Nucleus accumbens (tissue), 56 donors: ENCODE measurements at regions not wholly inside any gene's neighbourhood (a gene's known extent, or its start where the extent isn't known, plus 50 kb on each side); places are given as distances from the start of the nearest gene placed in this dataset.

Experiments
- DNase-seq, 56 donors: peaks; one replicate each; lab custom pipeline; 2025; lab: John Stamatoyannopoulos, UW

DNA sequence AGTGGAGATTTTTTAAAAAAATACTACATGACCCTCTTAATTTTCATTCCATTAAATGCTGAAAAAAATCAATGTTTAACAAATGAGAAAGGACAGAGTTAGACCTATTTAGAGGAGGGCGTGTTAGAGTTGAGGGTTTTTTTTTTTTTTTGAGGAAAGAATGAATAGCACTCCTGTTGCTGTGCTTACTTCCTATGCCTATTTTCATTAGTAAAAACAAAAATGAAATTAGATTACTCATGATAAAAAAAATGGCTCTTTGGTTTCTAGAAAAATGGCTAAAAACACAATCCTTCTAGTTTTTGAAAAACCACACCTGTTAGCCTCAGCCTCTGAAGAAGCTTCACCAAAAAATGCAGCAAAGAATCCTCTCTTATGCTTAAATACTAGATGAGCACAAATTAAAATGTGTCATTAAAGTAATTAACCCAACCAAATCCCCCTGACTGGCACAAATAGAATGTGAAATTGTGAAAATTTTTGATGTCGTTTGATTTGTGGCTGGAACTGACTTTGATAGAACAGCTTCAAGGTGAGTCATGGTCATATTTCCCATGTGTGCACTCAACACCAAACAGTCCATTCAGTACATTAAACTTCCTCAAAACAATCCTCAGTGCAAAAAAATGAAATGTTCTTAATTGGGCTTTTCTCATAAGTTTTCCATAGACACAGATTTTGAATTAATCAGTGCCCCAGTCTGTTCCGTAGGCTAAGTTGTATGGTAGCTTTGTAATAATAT, 98.0 kb downstream of the MACIR start:
- DNase-seq, result no peak

DNA sequence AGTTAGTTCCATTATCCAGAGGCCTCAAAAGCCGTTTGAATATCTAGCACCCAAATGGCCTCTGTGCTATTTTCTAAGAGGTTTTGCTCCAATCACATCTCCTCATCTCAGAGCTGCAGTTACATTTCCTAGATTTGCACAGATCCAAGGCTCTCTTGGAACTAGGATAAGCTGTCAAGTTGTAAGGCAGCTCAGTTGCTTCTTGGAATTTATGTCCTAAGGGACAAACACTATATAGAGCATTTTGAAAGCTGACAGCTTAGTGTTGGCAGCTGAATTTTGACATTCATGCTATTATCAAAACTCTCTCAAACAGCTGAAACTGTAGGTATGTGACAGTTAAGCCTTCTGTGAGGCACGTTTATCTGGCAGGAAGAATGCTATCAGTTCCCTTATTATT, 97.0 kb downstream of the MACIR start:
- no peak for DNase-seq

DNA sequence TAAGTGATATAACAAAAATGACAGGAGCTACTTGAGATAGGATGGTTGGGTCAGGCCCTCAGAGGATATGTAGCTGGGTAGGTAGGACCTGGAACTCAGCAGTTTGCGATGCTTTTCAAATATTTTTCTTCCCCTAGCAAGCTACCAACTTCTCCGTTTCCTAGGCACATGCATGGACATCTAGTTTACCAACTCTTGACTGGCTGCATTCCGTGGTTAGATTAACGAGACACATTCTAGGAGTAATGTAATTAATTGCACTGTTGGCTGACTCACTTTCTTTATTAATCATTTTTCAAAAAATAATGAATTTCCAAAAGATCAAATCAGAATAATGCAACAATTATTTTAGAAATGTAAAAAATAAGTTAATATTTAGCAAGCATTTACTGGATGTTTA, 95.9 kb downstream of the MACIR start:
- no peak for DNase-seq

DNA sequence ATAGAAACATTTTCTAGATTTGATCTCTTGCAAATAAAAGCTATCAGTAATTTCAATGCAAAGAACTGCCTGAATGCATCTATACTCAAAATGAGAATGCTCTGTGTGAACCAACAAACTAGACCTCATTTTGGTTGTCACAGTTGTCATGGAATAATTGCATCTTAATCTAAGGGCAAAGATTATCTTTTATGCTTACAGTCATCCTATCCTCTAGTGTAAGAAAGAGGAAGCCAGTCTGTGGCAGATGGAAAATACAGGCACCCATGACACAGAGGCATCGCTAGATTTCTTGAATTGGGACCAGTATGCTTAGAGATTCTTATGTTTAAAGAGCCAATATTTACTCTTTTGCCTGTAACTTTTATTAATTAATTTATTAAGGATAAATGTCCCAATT, 95.0 kb downstream of the MACIR start:
- no peak for DNase-seq

DNA sequence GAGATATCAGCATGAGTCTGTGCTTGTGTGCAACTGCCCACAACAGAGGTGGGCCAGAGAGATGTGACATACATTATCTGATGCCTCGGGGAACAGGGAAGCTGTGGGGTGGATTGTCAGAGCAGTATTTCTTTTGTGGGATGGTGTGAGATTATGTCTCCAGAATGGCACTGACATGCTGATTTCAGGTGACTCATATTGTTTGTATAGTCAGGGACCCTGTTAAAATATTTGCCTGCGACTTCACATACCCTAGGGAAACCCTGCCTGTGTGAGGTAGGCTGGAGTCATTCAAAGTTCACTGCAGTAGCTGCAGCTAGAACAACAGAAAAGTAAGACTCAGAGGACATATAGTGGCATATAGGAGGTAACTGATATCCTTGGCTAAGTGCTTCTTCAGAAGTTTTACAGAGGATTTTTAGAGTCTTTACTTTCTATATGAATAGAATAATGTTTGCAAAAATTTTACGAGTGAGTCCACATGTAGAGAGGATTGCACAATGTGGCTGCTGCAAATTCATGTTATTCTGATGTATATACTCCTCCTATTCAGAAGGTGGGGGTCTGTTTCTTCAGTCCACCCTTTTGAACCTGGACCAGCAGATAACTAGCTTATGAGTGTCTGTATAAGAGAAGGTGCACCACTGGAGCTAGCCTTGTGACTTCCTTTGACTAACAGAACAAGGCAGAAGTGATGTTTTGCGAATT, 89.3 kb downstream of the MACIR start:
- no peak for DNase-seq

DNA sequence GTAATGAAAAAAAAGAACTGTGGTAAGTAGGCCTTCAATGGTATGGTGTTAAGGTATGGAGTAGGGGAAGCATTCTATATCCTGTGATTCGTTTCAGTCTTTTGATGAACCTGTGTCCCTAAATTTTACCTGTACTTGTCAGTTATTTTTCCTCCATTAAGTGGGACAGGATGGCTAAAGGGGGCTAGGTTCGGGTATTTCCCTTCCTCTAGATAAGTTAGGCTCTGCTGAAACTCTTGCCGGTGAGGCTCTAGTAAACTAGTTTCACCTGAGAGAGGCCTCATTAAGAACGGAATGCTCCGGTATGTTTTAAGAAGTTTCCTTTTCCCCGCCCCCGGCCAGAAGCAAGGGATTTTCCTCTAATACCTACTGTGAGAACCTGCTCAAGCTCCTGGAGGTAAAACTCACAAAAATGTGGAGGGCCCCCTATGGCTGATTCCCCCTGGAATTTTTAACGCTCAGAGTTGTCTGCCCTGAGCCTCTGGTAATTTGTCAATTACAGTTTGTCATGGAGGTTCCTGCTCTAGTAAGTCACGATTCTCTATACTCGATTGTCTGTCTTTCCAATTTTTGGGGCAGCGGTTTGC, 87.7 kb downstream of the MACIR start:
- DNase-seq, result no peak

DNA sequence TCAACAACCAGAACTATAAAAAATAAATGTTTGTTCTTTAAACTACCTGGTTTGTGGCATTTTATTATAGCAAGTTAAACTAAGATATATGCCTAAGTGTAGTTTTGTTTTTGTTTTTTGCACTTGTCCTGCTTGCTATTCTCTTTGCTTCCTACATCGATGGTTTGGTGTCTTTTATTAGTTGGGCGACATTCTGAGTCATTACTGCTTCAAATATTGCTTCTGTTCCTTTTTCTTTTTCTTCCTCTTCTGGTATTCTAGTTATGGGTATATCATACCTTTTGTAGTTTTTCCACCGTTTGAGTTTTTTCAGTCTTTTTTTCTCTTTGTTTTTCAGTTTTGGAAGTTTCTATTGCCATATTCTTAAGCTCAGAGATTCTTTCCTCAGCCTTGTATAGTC, 86.9 kb downstream of the MACIR start:
- no peak for DNase-seq

DNA sequence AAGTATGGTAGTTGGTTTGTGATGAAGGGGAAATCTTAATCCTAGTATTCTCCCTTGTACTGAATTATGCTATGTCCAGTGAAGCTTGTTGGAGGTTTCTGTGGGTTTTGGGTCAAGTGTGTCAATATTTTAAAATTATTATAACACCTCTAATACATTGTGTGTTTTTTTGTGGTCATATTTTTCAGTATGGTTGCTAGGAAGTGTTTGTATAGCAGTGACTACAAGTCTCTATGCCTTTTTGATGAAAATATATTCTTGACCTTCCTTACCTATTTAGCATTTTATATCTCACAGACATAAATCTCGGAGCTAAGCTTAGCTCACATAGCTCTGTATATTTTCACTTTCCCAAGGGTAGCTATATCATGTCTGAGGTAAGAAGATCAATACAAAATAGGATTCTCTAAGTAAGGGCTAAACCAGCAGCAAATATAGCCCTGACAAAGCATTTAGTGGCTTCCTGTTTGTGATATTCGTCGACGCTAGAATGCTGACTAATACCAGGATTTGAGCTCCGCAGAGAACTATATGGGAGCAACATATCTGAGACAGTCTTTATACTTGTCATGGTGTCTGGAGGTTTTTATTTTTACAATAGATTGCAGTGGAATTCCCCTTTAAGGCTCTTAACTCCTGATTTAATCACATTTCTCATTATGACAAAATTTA, 82.3 kb downstream of the MACIR start:
- no peak for DNase-seq

DNA sequence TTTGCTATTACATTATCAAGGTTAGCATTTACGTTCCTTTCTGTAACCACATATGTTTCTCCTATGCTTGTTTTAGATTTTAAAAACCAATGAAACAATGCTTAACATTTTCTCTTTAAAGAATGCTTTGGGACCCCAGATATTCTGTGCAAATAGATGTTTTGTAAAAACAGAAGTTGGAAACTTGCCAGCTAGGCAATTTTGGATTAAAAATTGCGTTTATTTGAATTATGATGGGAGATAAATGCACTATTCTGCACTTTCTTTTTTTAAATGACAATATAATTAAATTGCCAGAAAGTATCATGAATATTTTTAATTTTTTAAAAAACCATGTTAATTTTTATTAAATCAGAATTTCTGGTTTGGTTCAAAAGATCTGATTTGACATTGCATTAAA, 81.6 kb downstream of the MACIR start:
- DNase-seq, result no peak

DNA sequence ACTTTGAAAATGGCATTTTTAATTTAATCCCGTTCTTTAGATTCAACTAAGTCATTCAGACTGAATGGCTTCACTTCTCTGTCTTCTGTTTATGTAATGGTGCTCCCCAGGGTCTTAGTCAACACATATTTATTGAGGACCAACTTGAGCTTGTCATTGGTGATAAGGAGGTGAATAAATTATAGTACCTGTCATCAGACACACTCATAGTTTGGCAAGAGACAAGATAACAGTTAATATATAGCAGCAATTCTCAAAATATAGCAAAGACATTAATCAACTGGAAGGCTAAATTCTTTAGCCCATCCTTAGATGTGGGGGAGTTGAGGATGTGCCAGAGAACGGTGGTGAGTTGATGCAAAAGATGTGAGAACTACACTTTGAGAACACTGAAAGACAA, 78.4 kb downstream of the MACIR start:
- no peak for DNase-seq

DNA sequence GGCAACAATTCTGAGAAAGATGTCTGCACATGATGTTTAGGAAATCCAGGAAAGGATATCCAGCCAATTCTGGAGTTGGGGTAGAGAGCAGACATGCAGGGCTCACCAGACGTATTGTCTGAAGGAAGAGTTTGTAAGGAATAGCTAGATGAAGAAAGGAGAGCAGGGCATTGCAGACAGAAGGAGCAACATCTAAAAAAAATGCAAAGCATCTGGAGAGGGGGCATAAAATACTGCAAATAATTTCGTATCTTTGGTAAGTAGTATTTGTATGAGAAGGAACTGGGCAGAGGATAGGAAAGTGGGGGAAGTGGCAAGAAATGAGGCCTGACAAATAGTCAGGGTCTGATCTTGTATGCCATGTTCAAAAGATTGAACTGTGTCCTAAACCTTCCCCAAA, 74.8 kb downstream of the MACIR start:
- DNase-seq, result no peak

DNA sequence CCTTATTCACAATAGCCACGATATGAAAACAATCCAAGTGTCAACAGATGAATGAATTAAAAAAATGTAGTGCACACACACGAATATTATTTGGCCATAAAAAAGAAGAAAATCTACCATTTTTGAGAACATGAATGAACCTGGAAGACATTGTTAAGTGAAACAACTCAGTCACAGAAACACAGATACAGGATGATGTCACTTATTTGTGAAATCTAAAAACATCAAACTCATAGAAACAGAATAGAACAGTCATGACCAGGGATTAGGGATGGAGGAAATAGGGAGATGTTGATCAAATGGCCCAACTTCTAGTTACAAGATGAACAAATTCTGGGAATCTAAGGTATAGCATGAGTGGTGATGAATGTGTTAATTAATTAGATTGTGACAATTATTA, 72.3 kb downstream of the MACIR start:
- no peak for DNase-seq
